ENCODE measurements at regions not wholly inside any gene's neighbourhood (a gene's known extent, or its start where the extent isn't known, plus 50 kb on each side); places are given as distances from the start of the nearest gene placed in this dataset.

DNA sequence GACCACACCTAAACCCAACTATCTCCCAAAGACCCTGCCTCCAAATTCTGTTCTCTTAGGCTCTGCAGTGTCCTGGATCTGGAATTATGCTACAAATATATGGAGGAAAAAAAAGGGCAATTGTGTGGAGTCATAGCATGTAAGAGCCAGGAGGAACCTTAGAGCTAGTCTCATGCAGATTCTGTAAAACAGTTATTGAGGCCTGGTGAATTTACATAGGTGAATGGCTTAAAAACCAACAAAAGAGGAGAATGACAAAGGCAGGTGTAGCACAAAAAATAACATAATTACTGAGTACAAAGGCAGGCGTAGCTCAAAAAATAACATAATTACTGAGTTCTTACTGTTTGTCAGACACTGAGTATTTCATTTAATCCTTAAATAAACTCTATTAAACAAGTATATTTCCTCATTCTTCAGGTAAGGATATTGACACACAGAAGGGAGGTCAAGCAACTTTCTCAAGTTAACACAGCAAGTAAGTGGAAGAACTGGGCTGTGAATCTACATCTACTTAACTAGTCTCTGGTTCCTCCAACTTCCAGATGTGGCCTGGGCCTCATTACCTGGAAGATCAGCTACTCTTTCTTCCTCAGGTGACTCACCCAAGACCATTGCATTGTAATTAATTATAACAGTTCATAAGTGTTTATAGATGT, 938.9 kb upstream of the TENM4 start:
- no peak for DNase-seq

DNA sequence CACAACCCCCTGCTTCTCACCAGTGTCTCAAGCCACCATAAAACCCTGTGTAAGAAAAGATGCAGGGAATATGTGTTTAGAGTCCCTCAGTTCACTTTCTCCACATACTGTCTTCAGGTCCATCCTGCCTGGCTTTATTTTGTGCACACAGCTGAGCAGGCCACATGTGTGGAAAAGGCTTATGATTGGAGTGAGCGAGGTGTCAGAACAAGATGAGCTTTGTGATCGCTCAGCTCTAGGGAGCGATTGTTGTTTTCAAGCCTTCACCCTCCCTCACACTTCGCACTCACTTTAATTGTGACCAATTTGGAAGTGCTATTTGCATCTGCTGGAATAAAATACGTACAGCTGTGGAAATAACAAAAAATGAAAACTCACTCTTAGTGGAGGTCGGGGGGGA, 931.1 kb upstream of the TENM4 start:
- no peak for DNase-seq

DNA sequence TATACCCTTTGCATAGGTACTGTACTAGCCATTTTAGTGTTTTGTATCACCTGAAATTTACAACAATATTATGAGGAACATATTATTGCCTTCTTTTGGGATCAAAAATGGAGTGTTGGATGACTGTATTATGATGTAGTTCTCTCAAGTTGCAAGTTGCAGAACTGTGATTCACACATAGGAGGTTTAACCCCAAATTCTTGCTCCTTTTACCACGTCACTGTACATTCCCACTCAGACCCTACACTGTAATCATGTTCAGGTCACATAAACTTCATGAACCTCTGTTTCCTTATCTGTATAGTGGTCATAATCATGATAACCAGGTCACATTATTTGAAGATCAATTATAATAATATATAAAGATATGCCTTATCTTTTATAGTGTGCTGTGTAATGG, 925.1 kb upstream of the TENM4 start:
- DNase-seq: no peak

DNA sequence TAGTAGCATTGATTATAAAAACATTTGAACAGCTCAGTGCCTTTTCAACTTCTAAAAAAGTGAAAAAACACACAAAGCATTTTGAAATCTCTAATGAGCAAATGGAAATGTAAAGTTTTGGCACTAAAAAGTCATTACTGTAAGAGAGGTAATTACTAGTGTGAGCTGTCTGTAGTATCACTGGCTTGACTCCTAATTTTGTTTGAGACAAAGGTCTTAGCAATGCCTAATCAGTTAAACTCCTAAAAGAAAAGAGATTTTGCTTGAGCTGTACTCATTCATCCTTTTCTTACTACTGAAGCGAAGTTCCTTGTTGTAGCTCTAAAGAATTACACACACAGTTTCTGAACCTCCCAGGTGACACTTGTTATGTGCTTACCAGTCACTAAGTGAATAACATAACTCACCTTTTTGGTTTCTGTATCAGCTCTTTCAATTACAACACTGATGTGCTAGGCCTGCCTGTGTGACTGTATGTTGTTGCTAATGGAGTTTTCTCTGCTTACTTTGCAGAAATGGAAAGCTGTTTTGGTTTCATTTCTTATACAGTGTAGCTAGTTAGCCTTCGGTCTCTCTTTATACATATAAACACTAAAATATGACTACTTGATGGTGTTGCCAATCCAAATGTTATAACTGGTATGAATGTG, 924.4 kb upstream of the TENM4 start:
- no peak for DNase-seq

DNA sequence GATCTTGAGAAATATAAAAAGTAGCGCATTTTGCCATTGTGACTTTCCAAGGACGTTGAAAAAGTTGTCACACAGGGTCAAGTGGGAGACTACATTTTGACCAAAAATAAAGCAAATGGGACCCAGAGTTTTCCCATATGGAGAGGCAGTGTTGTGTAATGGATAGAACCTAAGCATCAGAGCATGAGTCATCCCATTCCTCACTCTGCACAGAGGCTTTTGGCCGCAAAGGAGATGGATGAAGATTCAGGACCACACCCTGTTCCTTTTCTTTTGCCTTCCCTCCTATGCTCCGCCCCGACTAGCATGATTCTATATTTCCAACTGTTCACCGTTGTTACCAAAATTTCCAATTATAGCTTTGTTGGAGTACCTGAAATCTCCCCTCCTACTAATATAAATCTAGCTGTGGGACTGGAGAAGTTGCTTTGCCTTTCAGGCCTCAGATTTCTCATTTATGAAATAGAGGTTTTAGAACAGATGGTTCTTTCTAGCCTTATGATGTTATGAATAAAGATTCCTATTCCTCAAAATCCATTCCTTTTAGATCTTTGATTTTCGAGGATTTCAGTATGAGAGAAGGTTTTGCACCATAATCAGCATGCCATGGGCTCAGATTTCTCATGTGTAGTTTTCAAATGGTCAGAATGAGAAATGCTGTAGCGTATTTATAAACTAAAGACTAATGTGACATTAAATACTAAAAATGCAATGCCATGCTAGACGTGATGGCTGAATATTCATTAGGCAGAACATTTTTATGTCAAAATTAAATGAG, 921.9 kb upstream of the TENM4 start:
- no peak for DNase-seq

DNA sequence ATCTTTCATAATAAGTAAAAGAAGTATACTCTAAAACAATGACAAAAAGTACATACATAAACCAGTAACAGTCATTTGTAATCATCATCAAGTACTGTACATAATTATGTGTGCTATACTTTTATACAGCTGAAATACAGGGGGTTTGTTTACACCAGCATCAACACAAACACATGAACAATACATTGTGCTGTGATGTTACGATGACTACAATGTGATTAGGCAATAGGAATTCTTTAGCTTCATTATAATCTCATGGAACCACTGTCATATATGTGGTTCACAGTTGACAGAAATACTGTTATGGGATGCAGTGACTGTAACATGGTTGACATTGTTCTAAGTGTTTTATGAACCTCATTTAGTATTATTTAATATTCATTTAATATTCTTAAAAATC, 914.4 kb upstream of the TENM4 start:
- DNase-seq: no peak

DNA sequence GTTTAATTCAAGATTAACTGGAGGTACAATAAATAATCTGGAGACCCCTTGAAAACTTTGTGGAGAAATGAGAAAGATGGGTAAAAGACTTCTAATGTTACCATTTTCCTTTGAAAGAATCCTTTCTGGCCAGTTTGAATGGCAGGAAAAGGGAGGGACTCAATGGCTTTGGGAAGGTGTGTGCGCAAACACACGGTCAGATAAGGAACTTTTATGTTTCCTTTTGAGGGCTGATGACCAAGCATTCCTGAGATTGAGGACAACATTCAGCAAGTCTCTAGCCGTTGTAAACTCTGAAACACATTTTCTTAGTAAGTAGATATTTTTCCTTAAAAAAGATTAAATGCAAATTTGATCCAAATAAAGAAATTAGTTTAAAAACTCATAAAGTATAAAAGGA, 909.7 kb upstream of the TENM4 start:
- DNase-seq: no peak

DNA sequence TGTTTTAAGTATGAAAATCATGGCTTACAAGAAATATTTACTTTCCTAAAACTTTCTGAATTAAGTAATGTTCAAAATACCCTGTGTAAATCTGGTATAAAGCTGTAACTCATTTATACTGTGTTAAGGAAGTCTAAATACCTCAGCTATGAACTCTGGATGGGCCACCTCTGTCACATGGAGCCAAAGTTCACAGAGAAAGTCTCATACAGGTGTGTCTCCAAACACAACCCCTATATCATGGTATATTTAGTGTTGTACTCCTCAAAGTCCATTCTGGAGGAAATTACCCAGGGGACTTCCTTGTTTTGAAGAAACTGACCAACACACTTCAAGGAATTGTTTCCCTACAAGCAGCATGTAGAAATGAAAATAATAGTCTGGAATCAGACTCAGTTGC, 909.2 kb upstream of the TENM4 start:
- no peak for DNase-seq

DNA sequence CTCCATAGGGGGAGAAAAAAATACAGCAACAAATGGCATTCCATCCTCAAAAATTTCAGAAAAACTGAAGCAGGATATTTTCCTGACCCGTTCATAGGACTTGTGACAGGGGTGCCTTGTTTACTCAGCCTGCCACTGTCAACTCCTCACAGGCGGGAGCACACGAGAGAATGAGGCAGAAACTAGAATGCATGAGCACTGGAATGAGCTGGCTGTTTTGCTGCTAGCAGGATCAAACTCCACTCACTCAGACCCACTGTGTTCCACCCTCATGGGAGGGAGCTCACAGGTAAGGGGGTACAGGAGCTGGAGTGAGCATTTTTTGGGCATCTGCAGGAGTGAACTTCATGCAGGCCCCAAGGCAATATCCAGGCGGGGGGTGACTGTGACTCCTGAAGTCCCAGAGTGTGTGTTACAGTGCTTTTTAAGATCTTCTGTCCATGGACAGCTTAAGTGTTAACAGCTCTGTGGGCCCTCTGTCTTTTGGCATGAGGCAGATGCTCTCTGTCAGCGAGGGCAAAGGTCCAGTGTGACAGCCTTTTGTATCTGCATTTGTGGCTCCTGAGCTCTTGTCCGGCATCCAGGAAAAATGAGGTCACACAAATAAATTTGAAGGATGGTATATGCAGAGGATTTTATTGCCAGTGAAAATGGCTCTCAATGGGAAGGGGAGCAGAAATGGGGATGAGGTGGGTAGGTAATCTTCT, 905.7 kb upstream of the TENM4 start:
- no peak for DNase-seq

DNA sequence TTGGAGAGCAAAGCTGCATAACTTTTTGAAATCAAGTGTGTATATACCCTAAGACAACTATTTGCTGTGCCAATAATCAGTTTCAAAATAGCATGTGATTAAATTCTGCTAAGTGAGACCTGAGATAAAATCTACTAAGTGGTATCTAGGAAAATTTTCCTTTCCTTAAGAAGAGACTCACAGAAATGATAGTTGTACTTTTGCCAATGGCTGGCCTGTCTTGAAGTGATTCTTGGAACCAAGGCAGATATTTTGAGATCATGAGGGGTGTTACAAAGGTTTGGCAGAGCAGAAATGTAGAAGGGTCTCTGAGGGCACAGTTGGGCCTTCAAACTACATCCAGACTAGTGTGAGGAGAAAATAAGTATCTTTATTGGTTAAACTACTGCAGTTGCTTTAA, 902.6 kb upstream of the TENM4 start:
- DNase-seq: no peak

DNA sequence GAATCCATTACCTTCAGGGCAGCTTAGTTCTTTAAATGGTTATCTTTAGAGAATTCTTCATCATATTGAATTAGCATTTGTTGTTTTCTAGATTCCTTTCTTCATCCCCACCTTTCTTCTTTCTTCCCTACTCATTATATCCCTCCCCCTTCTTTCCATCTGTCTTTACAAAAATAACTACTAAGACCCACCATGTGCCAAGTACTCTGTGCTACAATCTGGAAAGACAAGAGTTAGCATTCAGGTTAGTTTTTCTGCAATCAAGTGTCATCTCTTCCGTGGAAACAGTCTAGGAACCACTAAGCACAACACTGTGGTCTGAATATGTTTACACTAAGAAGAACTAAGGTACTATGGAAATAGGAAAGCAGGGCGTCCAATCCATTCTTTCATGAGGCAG, 897.4 kb upstream of the TENM4 start:
- DNase-seq: no peak

DNA sequence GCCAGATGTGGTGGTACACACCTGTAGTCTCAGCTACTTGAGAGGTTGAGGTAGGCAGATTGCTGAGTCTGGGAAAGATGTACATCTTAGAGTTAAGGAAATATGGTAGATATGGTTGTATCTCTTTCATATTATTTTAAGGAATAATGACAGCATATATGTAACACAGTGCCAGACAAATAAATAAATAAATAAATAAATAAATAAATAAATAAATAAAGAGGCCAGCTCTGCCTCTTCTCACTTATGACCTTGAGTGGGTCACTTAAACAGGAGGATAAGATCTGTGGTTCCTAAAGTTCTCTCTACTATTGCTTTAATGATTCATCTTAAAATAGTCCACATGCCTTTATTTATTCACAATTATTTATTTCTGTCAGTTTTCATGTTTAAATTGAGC, 890.9 kb upstream of the TENM4 start:
- DNase-seq: no peak

DNA sequence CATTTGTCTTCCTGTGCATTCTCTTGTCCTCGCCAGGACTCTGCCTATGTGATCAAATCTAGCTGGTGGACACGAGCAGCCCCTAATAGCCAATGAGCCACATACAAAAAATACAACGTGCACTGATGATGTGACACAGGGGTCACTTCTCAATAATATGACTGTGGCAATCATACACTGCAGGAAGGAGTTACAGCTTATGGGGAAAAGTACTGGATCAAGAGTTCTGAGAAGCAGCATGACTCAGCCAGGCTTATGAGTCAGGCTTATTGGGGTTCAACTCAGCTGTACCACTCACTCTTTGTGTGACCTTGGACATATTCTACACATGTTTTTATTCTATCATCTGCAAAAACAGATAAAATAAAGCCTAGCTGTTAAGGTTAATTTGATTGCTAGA, 889.4 kb upstream of the TENM4 start:
- DNase-seq: no peak

DNA sequence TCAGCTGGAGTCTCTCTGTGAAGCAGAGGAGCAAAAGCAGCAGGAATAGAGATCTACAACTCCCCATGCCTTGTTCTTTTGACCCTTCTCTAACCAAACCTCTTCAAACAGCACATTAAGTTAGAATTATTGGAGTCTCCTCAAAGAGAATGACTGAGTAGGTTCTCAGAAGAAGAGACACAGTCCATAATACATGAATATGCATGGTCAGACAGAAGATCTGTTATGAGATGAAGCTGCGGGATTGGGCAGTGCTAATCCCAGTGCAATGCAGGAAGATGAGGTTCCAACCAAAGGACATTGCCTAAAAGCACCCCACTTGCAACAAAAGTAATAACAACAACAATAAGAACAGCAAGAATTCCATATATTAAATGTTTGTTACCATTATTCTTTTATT, 887.9 kb upstream of the TENM4 start:
- no peak for DNase-seq

DNA sequence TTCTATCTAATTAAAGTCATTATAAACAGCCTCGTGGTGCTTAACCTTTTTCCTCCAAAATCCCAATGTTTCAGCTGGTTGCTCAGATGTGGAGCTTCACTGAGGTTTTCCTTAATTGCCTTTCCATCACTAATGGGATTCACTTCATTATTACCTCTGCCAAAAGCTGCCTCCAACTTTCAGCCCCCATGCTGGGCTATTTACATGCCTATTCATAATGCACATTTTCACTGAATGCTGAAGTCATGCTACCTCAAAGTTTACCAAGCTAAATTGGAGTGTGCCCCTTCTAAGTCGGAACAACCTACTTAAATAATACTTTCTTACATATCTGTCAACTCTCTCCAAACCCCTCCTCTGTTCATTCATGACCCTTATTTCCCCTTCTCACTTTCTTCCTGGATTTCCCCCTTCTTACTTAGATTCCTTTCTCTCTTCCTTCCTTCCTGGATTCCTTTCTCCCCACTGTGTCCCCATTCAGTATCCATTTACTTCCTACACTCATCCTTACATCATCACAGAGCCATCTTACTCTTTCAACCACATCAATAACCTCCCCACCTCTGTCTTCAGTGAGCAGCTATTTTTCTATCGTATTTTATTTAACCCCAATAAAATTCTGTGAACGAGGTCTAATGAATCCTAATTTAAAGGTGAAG, 887.3 kb upstream of the TENM4 start:
- no peak for DNase-seq

DNA sequence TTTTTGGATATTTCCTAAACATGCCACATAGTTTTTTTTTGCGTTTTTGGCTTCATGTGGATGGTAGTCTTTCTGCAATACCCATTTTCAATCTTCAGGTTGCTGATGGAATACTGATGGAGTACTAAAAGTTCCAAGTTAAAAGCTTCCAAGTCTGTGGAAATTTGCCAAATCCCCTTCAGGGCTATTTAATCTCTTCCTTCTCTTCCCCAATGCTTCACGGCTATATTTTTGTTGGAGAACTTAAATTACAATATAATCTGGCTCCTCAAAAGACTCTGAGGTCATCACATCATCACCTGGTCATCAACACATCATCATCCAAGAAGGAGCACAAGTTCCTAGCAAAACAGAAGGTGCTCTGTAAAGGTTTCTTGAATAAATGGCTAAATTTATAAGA, 881.0 kb upstream of the TENM4 start:
- DNase-seq: no peak

DNA sequence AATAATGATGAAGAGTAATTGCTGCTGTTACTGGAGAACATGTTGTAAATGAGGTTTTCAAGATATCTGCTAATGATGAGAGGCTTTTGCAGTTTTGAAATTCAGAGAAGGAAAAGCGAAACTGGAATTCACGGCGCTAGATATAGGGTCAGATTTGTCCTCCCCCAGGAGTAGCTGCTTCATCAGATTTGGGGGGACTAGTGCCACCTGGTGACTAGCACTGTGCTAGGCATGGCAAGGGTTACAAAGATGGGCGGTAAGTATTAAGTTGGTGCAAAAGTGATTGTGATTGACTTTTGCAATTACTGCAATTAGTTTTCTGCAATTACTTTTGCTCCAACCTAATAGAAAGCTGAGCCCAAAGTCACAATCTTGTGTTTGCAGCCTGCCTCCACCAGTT, 879.9 kb upstream of the TENM4 start:
- no peak for DNase-seq

DNA sequence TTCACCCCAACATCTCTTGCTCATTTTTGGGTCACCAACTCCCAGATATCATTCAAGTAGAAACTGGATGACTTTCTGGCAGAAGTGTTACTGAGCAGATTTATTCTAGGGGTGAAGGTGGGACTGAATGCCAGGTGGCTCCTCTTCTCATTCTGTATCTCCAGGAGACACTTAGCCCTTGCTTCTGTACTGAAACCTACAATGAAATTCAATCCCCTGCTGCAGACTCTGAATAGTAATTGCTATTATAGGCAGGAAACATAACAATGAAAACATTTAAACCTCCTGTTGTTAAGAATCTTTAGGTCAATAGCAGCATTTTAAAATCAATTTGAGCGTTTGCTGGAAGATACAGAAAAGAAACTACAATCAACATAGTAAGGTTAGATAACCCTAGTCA, 879.4 kb upstream of the TENM4 start:
- no peak for DNase-seq

DNA sequence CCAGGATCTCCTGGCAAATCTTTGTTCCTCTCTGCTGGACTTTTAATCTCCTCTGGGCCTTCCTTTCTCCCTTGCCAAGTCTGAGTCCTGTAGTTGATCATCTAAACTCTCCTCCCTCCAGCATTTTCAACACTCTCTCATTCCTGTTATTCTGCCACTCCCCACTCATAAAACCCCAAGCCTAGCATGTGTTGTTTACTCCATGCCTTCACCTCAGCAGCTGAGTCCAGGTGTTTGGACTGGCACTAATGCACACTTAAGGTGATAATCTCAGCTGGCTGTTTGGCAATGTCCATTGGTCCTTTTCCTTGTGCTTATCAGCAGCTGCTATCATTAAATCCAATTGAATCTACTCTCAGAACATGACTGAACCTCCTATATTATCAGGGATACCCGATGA, 876.8 kb upstream of the TENM4 start:
- no peak for DNase-seq

DNA sequence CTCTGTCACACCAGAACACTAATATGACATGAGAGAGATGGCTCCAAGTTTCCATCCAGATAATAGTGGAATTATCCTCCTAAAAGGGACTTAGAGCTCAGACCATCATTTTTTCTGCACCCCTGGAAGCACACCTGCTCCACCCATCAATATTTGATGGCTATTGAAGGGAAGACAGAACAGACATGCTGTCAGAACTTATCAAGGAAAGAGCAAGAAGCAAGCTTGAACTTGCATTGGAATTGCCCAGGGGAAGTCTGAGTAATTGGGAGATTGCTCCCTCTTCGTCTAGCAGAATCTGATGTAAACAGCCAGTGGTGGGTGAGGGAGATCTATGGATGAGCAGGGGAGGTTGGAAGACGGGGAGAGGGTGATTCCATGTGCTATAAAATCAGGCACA, 874.4 kb upstream of the TENM4 start:
- no peak for DNase-seq

DNA sequence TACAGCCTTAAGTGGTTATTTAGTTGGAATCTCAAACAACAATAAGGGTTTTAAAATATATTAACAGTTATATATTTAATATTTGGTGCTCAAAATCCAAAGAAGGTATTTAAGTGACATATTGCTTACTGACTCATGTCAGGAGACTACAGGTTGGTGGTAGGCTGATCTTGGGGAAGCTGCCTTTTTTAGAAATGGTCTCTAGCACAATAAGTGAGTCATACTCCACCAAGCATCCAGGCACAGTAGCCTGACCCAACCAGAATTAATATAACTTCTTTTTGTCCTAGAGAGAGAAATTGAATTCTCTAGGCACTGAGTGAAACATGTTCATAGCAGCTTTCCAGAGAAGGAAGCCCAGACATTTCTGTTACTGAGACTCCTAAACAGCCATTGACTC, 868.5 kb upstream of the TENM4 start:
- DNase-seq: no peak

DNA sequence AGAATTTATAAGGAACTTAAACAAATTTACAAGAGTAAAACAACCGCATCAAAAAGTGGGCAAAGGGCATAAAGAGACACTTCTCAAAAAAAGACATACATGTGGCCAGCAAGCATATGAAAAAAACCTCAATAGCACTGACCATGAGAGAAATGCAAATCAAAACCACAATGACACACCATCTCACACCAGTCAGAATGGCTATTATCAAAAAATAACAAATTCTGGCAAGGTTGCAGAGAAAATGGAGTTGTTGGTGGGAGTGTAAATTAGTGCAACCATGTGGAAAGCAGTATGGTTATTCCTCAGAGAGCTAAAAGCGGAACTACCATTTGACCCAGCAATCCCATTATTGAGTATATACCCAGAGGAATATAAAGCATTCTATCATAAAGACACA, 866.8 kb upstream of the TENM4 start:
- DNase-seq: no peak
